Spleen (tissue), 7 donors: ENCODE measurements at regions not wholly inside any gene's neighbourhood (a gene's known extent, or its start where the extent isn't known, plus 50 kb on each side); places are given as distances from the start of the nearest gene placed in this dataset.

Source experiments
- CTCF ChIP-seq, 11 experiments: fragments of 200-600 bp in 7 of 11; fragments of 450-650 bp in 4 of 11; sonication (generic) in 4 of 11; IDR thresholded peaks in 8 of 11; conservative IDR thresholded peaks in 3 of 11; 1 replicate in 7 of 11; 2 replicates in 4 of 11; pipeline versions ENCODE4 v1.4.0 to v1.8.0; 2016 to 2021; ENCODE audit warnings: antibody characterized with exemption in 11 of 11, inconsistent platforms in 4 of 11, mild to moderate bottlenecking in 1 of 11
- POLR2A ChIP-seq, 3 donors: fragments of 450-650 bp; IDR thresholded peaks; one replicate each; pipeline ENCODE4 v1.5.1; 2017; ENCODE audit warnings: antibody characterized with exemption in 3 of 3, mild to moderate bottlenecking in 1 of 3
- POLR2AphosphoS5 ChIP-seq, 3 donors: sonication (generic); formaldehyde crosslinking; IDR thresholded peaks; one replicate each; pipeline ENCODE4 v1.5.1; 2017; ENCODE audit warnings: antibody characterized with exemption in 3 of 3
- donor health status: DM: no; HTN: no; CAD: no; lungs with moderate emphysema.
- donor health status: DM: no; HTN: no; CAD: no.
- donor health status: DM: no; HTN: no; CAD: no.

DNA sequence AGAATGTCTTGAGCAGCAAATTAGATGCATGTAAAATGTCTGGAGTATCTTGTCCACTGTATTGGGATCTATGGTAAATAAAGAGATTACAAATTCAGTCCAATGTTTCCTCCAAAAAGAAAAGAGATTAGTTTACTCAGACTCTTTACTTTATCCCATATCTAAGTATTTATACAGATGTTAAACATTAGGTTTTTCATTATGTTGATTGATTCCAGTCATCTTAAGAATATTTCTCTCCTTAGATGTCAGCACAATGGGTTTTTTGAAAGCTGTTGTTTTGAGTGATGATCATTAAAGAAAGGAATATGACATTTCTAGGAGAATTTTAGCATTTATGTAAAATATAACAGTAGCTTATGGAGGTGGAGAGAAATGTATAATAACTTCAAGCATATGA is 938.9 kb downstream of the C4orf33 start:
- TF ChIP-seq CTCF (IDR thresholded peaks at IDR 0.05 in 8 of 11, conservative IDR thresholded peaks at IDR 0.05 in 3 of 11) (no peak), POLR2AphosphoS5 (IDR thresholded peaks at IDR 0.05) (no peak), POLR2A (IDR thresholded peaks at IDR 0.05) (no peak)
